ENCODE measurements at regions not wholly inside any gene's neighbourhood (a gene's known extent, or its start where the extent isn't known, plus 50 kb on each side); places are given as distances from the start of the nearest gene placed in this dataset.

- no peak for TF ChIP-seq CTCF (IDR thresholded peaks at IDR 0.05)
- no peak for TF ChIP-seq POLR2A (IDR thresholded peaks at IDR 0.05; ENCODE audit: low read depth)
- TF ChIP-seq POLR2AphosphoS5 (IDR thresholded peaks at IDR 0.05): no peak
- no peak for TF ChIP-seq EP300 (IDR thresholded peaks at IDR 0.05)
Observed at GRCh38 chr14:36450550-36450949, 69.5 kb downstream of the NKX2-1 start.

Measured in esophagus muscularis mucosa (tissue), 4 donors.